Vagina (tissue), 2 donors: ENCODE measurements at regions not wholly inside any gene's neighbourhood (a gene's known extent, or its start where the extent isn't known, plus 50 kb on each side); places are given as distances from the start of the nearest gene placed in this dataset.
"Not testable (repeated sequence)": the region's sequence is repeated elsewhere in the genome, so short reads cannot be mapped to it uniquely, and the experiment has no call there.

Experiments used
- DNase-seq, 2 donors: peaks; one replicate each; pipeline ENCODE4 v3.0.0-alpha.2; 2017; ENCODE audit errors: extremely low spot score in 2 of 2
- H3K27ac ChIP-seq: fragments of 200-600 bp; sonication (generic); one replicate; pipeline ENCODE4 v1.5.1; 2019
- H3K27me3 ChIP-seq: fragments of 200-600 bp; sonication (generic); one replicate; pipeline ENCODE4 v1.5.1; 2019
- H3K36me3 ChIP-seq, 2 donors: fragments of 200-600 bp; sonication (generic); one replicate each; pipeline ENCODE4 v1.5.1; 2017 to 2019
- H3K4me1 ChIP-seq: fragments of 200-600 bp; sonication (generic); one replicate; pipeline ENCODE4 v1.5.1; 2019
- H3K4me3 ChIP-seq, 2 donors: fragments of 200-600 bp; sonication (generic); 1 replicate in 1 of 2; 2 replicates in 1 of 2; pipeline ENCODE4 v1.5.1; 2016 to 2019
- H3K9me3 ChIP-seq: fragments of 200-600 bp; sonication (generic); one replicate; pipeline ENCODE4 v1.5.1; 2019
- POLR2A ChIP-seq, 2 donors: fragments of 450-650 bp; IDR thresholded peaks; one replicate each; pipeline ENCODE4 v1.6.1; 2017; ENCODE audit warnings: antibody characterized with exemption in 2 of 2, mild to moderate bottlenecking in 2 of 2, moderate library complexity in 2 of 2
- POLR2AphosphoS5 ChIP-seq, 2 donors: sonication (generic); formaldehyde crosslinking; IDR thresholded peaks; one replicate each; pipeline ENCODE4 v1.9.0; 2017; ENCODE audit warnings: antibody characterized with exemption in 2 of 2, mild to moderate bottlenecking in 2 of 2, low read depth in 1 of 2; ENCODE audit not compliant: insufficient read depth in 1 of 2
- intact Hi-C: fragments of 100-400 bp; cut with DNase I; formaldehyde crosslinking; loops from one replicate; pipeline ENCODE4 v1.15.1; 2023
- TF ChIP-seq, protein P1 (sequence below), 3 experiments: fragments of 450-650 bp in 2 of 3; fragments of 200-600 bp in 1 of 3; sonication (generic) in 1 of 3; IDR thresholded peaks; one replicate each; pipeline ENCODE4 v1.5.1; 2017 to 2019; ENCODE audit warnings: antibody characterized with exemption in 3 of 3, mild to moderate bottlenecking in 2 of 3, moderate library complexity in 2 of 3

DNA sequence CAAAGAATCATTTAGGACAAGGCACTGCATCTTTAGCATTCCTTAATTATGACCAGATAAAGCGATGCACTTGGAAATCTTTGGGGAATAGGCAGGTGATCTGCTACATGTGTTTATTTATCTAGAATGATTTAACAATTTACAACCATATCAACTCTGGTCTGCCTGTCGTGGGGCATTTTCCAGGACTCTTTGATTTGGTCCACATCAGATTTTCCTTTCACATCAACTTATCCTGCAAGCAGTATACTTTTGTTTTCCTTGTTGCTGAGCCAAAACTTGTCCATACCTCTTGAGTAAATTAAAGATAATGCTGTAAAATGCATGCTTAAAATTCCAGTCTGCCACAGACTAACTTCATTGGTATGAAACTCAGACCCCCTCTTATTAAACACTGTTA, 312.4 kb upstream of the TCF4 start:
- intact Hi-C loops, result no loop called here
- H3K27ac ChIP-seq, result no peak overlapping the region
- DNase-seq, result no peak

DNA sequence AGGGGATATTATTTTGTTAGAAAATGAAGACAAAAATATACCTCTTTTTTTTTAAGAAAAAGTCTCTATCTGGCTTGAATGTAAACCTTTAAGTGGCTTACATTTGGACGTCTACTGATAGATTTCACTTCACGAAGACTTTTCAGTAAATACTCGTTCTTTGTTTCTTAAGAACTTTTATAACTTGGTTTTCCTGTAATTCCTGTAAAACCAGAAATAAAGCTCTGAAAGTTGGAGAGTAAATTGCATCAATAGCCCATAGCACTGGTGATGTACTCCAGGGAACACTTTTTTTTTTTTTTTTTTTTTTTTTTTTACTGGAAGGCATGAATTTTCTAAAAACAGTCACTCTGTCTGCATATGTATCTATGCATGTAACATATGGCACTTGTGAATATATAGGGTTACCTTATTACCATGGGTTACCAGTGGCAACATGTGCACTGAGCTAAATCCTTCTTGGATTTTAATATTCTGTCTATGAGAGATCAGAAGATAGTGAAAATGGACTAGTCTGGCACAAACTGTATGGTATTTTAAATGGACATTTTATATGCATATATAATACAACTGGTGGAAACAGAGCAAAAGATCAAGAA, 309.2 kb upstream of the TCF4 start:
- no peak for DNase-seq
- Histone ChIP-seq H3K36me3 (no peaks in the 10 kb centered on the region), H3K27ac (no peak overlapping the region), H3K4me1 (no peaks in the 10 kb centered on the region), H3K4me3 (no peak overlapping the region), H3K9me3 (no peaks in the 10 kb centered on the region), H3K27me3 (no peaks in the 10 kb centered on the region)
- TF ChIP-seq, protein P1, sequence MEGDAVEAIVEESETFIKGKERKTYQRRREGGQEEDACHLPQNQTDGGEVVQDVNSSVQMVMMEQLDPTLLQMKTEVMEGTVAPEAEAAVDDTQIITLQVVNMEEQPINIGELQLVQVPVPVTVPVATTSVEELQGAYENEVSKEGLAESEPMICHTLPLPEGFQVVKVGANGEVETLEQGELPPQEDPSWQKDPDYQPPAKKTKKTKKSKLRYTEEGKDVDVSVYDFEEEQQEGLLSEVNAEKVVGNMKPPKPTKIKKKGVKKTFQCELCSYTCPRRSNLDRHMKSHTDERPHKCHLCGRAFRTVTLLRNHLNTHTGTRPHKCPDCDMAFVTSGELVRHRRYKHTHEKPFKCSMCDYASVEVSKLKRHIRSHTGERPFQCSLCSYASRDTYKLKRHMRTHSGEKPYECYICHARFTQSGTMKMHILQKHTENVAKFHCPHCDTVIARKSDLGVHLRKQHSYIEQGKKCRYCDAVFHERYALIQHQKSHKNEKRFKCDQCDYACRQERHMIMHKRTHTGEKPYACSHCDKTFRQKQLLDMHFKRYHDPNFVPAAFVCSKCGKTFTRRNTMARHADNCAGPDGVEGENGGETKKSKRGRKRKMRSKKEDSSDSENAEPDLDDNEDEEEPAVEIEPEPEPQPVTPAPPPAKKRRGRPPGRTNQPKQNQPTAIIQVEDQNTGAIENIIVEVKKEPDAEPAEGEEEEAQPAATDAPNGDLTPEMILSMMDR (IDR thresholded peaks at IDR 0.05), result no peak
- no peak for TF ChIP-seq POLR2AphosphoS5 (IDR thresholded peaks at IDR 0.05; ENCODE audit: insufficient read depth in 1 of 2, low read depth in 1 of 2)
- no peak for TF ChIP-seq POLR2A (IDR thresholded peaks at IDR 0.05)
- intact Hi-C loops, result no loop called here

More for the DNA sequence above, 312.4 kb upstream of the TCF4 start:
- Histone ChIP-seq H3K4me3 (no peak overlapping the region), H3K9me3 (no peaks in the 10 kb centered on the region), H3K27me3 (no peaks in the 10 kb centered on the region), H3K4me1 (no peaks in the 10 kb centered on the region), H3K36me3 (no peaks in the 10 kb centered on the region)
- TF ChIP-seq, protein P1 (IDR thresholded peaks at IDR 0.05), result no peak
- no peak for TF ChIP-seq POLR2A (IDR thresholded peaks at IDR 0.05)
- TF ChIP-seq POLR2AphosphoS5 (IDR thresholded peaks at IDR 0.05; ENCODE audit: insufficient read depth in 1 of 2, low read depth in 1 of 2), result no peak

DNA sequence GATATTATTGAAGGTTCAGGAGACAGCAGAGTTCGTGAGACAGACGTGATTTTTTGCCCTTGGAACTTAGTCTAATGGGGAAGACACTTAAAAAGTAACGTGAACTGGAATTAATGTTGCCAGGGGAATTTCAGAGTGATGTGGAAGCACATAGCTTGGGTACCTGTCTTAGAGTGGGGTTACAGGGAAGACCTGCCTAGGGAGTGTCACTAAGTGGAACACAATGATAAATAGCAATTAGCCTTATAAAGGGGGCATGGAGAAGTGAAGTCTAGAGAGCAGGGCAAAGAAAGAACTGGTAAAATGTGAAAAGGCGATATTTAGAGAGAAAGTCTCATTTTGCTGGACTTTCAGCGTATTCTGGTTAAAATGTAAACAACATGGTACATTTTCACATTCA, 306.0 kb upstream of the TCF4 start:
- H3K4me1 ChIP-seq, result no peaks in the 10 kb centered on the region
- H3K27ac ChIP-seq, result no peak overlapping the region
- TF ChIP-seq POLR2AphosphoS5 (IDR thresholded peaks at IDR 0.05; ENCODE audit: insufficient read depth in 1 of 2, low read depth in 1 of 2) (no peak), POLR2A (IDR thresholded peaks at IDR 0.05) (no peak)
- TF ChIP-seq, protein P1 (IDR thresholded peaks at IDR 0.05), result no peak
- DNase-seq, result no peak
- no peaks in the 10 kb centered on the region for H3K36me3 ChIP-seq
- H3K27me3 ChIP-seq, result no peaks in the 10 kb centered on the region
- intact Hi-C loops, result no loop called here
- H3K4me3 ChIP-seq, result no peak overlapping the region
- no peaks in the 10 kb centered on the region for H3K9me3 ChIP-seq

DNA sequence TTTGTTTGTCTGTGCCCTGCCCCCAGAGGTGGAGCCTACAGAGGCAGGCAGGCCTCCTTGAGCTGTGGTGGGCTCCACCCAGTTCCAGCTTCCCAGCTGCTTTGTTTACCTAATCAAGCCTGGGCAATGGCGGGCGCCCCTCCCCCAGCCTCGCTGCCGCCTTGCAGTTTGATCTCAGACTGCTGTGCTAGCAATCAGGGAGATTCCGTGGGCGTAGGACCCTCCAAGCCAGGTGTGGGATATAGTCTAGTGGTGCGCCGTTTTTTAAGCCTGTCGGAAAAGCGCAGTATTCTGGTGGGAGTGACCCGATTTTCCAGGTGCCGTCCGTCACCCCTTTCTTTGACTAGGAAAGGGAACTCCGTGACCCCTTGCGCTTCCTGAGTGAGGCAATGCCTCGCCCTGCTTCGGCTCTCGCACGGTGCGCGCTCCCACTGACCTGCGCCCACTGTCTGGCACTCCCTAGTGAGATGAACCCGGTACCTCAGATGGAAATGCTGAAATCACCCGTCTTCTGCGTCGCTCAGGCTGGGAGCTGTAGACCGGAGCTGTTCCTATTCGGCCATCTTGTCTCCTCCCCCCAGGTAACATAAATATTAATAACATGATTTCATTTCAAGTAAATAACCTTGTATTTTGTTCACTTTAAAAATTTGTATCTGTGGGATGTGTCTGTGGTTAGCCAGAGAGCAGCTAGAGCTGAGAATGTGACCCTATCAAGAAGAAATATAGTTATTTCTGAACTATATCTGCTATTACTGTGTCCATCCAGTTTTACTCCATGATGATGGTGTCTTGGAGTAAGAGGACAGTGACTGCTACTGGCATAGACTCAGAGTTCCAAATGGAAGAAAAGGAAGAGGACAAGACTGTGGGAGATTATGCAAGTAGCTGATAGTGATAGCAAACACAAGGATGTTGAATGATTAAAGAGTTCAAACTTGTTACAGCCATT, 305.1 kb upstream of the TCF4 start:
- H3K36me3 ChIP-seq, H3K4me1 ChIP-seq, H3K9me3 ChIP-seq, H3K4me3 ChIP-seq, DNase-seq, H3K27me3 ChIP-seq, intact Hi-C loops, H3K27ac ChIP-seq: not testable (repeated sequence)

DNA sequence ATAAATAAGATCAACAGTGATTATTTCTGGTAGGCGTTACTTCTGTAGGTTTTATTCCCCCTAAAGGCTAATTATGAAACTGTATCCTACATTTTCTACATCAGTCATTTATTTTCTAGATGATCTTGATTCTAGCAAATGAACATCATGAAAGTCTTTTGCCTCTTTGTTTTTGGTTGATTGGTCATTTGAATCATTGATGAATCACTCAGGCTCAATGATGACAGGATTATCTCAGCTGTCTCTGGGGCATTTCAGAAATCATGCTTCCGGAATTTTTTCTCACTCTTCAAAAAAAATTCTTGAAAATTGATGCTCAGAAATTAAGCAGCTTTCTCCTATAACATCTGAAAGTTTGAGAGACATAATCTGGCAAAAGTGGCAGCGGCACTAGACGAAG, 298.9 kb upstream of the TCF4 start:
- Histone ChIP-seq H3K27me3 (no peaks in the 10 kb centered on the region), H3K4me1 (no peaks in the 10 kb centered on the region), H3K9me3 (no peaks in the 10 kb centered on the region), H3K27ac (no peak overlapping the region), H3K36me3 (no peaks in the 10 kb centered on the region), H3K4me3 (no peak overlapping the region)
- intact Hi-C loops, result no loop called here
- no peak for TF ChIP-seq POLR2AphosphoS5 (IDR thresholded peaks at IDR 0.05; ENCODE audit: insufficient read depth in 1 of 2, low read depth in 1 of 2)
- TF ChIP-seq, protein P1 (IDR thresholded peaks at IDR 0.05), result no peak
- no peak for TF ChIP-seq POLR2A (IDR thresholded peaks at IDR 0.05)
- no peak for DNase-seq
